ENCODE measurements at regions not wholly inside any gene's neighbourhood (a gene's known extent, or its start where the extent isn't known, plus 50 kb on each side); places are given as distances from the start of the nearest gene placed in this dataset.

- intact Hi-C loops (cut with DNase I) = no loop called here
- Histone ChIP-seq H3K36me3 (ENCODE audit: insufficient read depth in 1 of 2, low read depth in 1 of 2) (no peaks in the 10 kb centered on the region), H3K9me3 (no peaks in the 10 kb centered on the region), H3K27ac (no peak overlapping the region), H3K27me3 (ENCODE audit: insufficient read depth in 3 of 3, low read length in 2 of 3) (no peaks in the 10 kb centered on the region), H3K4me3 (no peak overlapping the region), H3K4me1 (no peaks in the 10 kb centered on the region)
- DNase-seq (no peak), ATAC-seq (no peak)
- WGBS, 3 donors = 86 to 94% (median 89%) methylated on average over 4 of the region's 4 CpGs
- no peak for TF ChIP-seq CTCF (IDR thresholded peaks at IDR 0.05)
Observed at GRCh38 chr9:73402081-73403028, 250.7 kb downstream of the ANXA1 start.

GRCh38 chr9:73411494-73411893 is 259.8 kb downstream of the ANXA1 start:
- no peaks in the 10 kb centered on the region for H3K27me3 ChIP-seq (ENCODE audit: insufficient read depth in 3 of 3, low read length in 2 of 3)
- H3K4me3 ChIP-seq = no peak overlapping the region
- WGBS, 3 donors = 21 to 46% (median 28%) methylated on average over 2 of the region's 2 CpGs
- H3K4me1 ChIP-seq = no peaks in the 10 kb centered on the region
- ATAC-seq (no peak), DNase-seq (no peak)
- intact Hi-C loops (cut with DNase I) = no loop called here
- H3K27ac ChIP-seq = no peak overlapping the region
- no peaks in the 10 kb centered on the region for H3K9me3 ChIP-seq
- H3K36me3 ChIP-seq (ENCODE audit: insufficient read depth in 1 of 2, low read depth in 1 of 2) = no peaks in the 10 kb centered on the region
- no peak for TF ChIP-seq CTCF (IDR thresholded peaks at IDR 0.05)

GRCh38 chr9:73412874-73413273 is 261.2 kb downstream of the ANXA1 start:
- H3K4me3 ChIP-seq = no peak overlapping the region
- ATAC-seq (no peak), DNase-seq (no peak)
- no peak overlapping the region for H3K27ac ChIP-seq
- TF ChIP-seq CTCF (IDR thresholded peaks at IDR 0.05) = no peak
- no peaks in the 10 kb centered on the region for H3K36me3 ChIP-seq (ENCODE audit: insufficient read depth in 1 of 2, low read depth in 1 of 2)
- no peaks in the 10 kb centered on the region for H3K27me3 ChIP-seq (ENCODE audit: insufficient read depth in 3 of 3, low read length in 2 of 3)
- no peaks in the 10 kb centered on the region for H3K4me1 ChIP-seq
- intact Hi-C loops (cut with DNase I) = no loop called here
- no peaks in the 10 kb centered on the region for H3K9me3 ChIP-seq

GRCh38 chr9:73423891-73424290 is 272.2 kb downstream of the ANXA1 start:
- no peaks in the 10 kb centered on the region for H3K9me3 ChIP-seq
- no peaks in the 10 kb centered on the region for H3K36me3 ChIP-seq (ENCODE audit: insufficient read depth in 1 of 2, low read depth in 1 of 2)
- H3K27ac ChIP-seq = no peak overlapping the region
- no peak for DNase-seq
- H3K4me3 ChIP-seq = no peak overlapping the region
- no peak for TF ChIP-seq CTCF (IDR thresholded peaks at IDR 0.05)
- H3K4me1 ChIP-seq = no peaks in the 10 kb centered on the region
- no peaks in the 10 kb centered on the region for H3K27me3 ChIP-seq (ENCODE audit: insufficient read depth in 3 of 3, low read length in 2 of 3)
- no peak for ATAC-seq
- intact Hi-C loops (cut with DNase I) = no loop called here
- 23 to 49% (median 25%) methylated on average over 1 of the region's 1 CpG for WGBS, 3 donors

GRCh38 chr9:73426269-73426668 is 274.6 kb downstream of the ANXA1 start:
- H3K27me3 ChIP-seq (ENCODE audit: insufficient read depth in 3 of 3, low read length in 2 of 3) = no peaks in the 10 kb centered on the region
- intact Hi-C loops (cut with DNase I) = no loop called here
- TF ChIP-seq CTCF (IDR thresholded peaks at IDR 0.05) = no peak
- H3K4me1 ChIP-seq = no peaks in the 10 kb centered on the region
- H3K36me3 ChIP-seq (ENCODE audit: insufficient read depth in 1 of 2, low read depth in 1 of 2) = no peaks in the 10 kb centered on the region
- no peak overlapping the region for H3K27ac ChIP-seq
- H3K4me3 ChIP-seq = no peak overlapping the region
- no peaks in the 10 kb centered on the region for H3K9me3 ChIP-seq
- WGBS, 3 donors = 53 to 56% (median 54%) methylated on average over 5 of the region's 5 CpGs
- ATAC-seq = no peak
- DNase-seq = no peak

Measured in psoas muscle (tissue), 7 donors.